NCI-H146 treated with DMSO at 0.1 percent for 48 hours (cell line): ENCODE measurements at regions not wholly inside any gene's neighbourhood (a gene's known extent, or its start where the extent isn't known, plus 50 kb on each side); places are given as distances from the start of the nearest gene placed in this dataset.

Experiments used
- DNase-seq: peaks from one replicate; lab custom pipeline; 2025; ENCODE audit not compliant: unreplicated experiment; lab: John Stamatoyannopoulos, UW

GRCh38 chr3:106643684-106644161, 733.5 kb upstream of the CCDC54 start:
- no peak for DNase-seq

GRCh38 chr3:106673926-106674569, 703.2 kb upstream of the CCDC54 start:
- no peak for DNase-seq

- no peak for DNase-seq
Measured at GRCh38 chr3:106675451-106675850, 701.8 kb upstream of the CCDC54 start.

GRCh38 chr3:106678657-106679390, 698.4 kb upstream of the CCDC54 start:
- no peak for DNase-seq

- no peak for DNase-seq
Measured at GRCh38 chr3:106683953-106684620, 693.2 kb upstream of the CCDC54 start.

- DNase-seq: peak; percentile 93
Measured at GRCh38 chr3:106685745-106686144, 691.5 kb upstream of the CCDC54 start.

GRCh38 chr3:106687905-106688304, 689.3 kb upstream of the CCDC54 start:
- no peak for DNase-seq

- peak; percentile 82 for DNase-seq
Measured at GRCh38 chr3:106688464-106688863, 688.8 kb upstream of the CCDC54 start.

GRCh38 chr3:106691476-106691875, 685.8 kb upstream of the CCDC54 start:
- no peak for DNase-seq

GRCh38 chr3:106692624-106693023, 684.6 kb upstream of the CCDC54 start:
- no peak for DNase-seq

- DNase-seq: peak; percentile 84
Measured at GRCh38 chr3:106699122-106699521, 678.1 kb upstream of the CCDC54 start.

GRCh38 chr3:106700981-106701380, 676.3 kb upstream of the CCDC54 start:
- no peak for DNase-seq

- DNase-seq: no peak
Measured at GRCh38 chr3:106703524-106703923, 673.7 kb upstream of the CCDC54 start.

- DNase-seq: no peak
Measured at GRCh38 chr3:106707347-106707746, 669.9 kb upstream of the CCDC54 start.

- no peak for DNase-seq
Measured at GRCh38 chr3:106710596-106710995, 666.6 kb upstream of the CCDC54 start.

- DNase-seq: no peak
Measured at GRCh38 chr3:106711650-106712049, 665.6 kb upstream of the CCDC54 start.

- DNase-seq: no peak
Measured at GRCh38 chr3:106714400-106714799, 662.8 kb upstream of the CCDC54 start.

- DNase-seq: no peak
Measured at GRCh38 chr3:106715286-106715685, 662.0 kb upstream of the CCDC54 start.

GRCh38 chr3:106717178-106717780, 660.0 kb upstream of the CCDC54 start:
- no peak for DNase-seq

GRCh38 chr3:106719077-106719476, 658.2 kb upstream of the CCDC54 start:
- no peak for DNase-seq

- DNase-seq: no peak
Measured at GRCh38 chr3:106719583-106719982, 657.7 kb upstream of the CCDC54 start.

- no peak for DNase-seq
Measured at GRCh38 chr3:106720510-106720909, 656.7 kb upstream of the CCDC54 start.
